ENCODE measurements at regions not wholly inside any gene's neighbourhood (a gene's known extent, or its start where the extent isn't known, plus 50 kb on each side); places are given as distances from the start of the nearest gene placed in this dataset.

GRCh38 chr1:37096523-37096922 is 62.2 kb upstream of the GRIK3 start:
- peak; percentile 77 for TF ChIP-seq CTCF (conservative IDR thresholded peaks at IDR 0.05)
- H3K4me1 ChIP-seq (ENCODE audit: insufficient read depth, low read length): no peaks in the 10 kb centered on the region
- H3K36me3 Mint-ChIP-seq (ENCODE audit: insufficient read depth in 1 of 3, low read depth in 3 of 3): no peaks in the 10 kb centered on the region
- no peak overlapping the region for H2BK15ac ChIP-seq (ENCODE audit: low read depth, low read length)
- no CpG with 5 or more reads among the region's 6 CpGs for whole genome bisulfite sequencing (ENCODE audit: extremely low coverage, insufficient read length, low lambda C conversion rate)
- H4K91ac ChIP-seq (ENCODE audit: insufficient read length, low read depth, low read length): no peak overlapping the region
- H3K18ac ChIP-seq (ENCODE audit: insufficient read length, low read depth, low read length): no peak overlapping the region
- no peaks in the 10 kb centered on the region for H4K20me1 ChIP-seq (ENCODE audit: control insufficient read depth, insufficient read depth, insufficient read length)
- H2BK120ac ChIP-seq (ENCODE audit: low read depth, low read length, poor library complexity, severe bottlenecking): no peak overlapping the region
- DNase-seq: peak; percentile 73
- no peak overlapping the region for H3K27ac ChIP-seq (ENCODE audit: insufficient read length, low read depth, low read length)
- H3K27me3 ChIP-seq (ENCODE audit: insufficient read depth, low read length): no peaks in the 10 kb centered on the region
- no peak overlapping the region for H4K8ac ChIP-seq (replicated peaks; ENCODE audit: insufficient read length, low read depth, low read length)
- no peaks in the 10 kb centered on the region for H3K9me3 ChIP-seq (ENCODE audit: control insufficient read depth, low read depth, low read length)
- no peak overlapping the region for H3K4me2 ChIP-seq (ENCODE audit: insufficient read depth, insufficient read length, low read length)
- no peaks in the 10 kb centered on the region for H3K9me3 Mint-ChIP-seq
- H2BK20ac ChIP-seq (ENCODE audit: low read depth, low read length, poor library complexity, severe bottlenecking): no peak overlapping the region
- no peak overlapping the region for H3K23ac ChIP-seq (ENCODE audit: insufficient read length, low read depth, low read length)
- no peak overlapping the region for H2BK5ac ChIP-seq (ENCODE audit: insufficient read length, low read length)
- H2BK12ac ChIP-seq (ENCODE audit: insufficient read length, low read depth, low read length): no peak overlapping the region
- no peaks in the 10 kb centered on the region for H3K79me2 ChIP-seq (ENCODE audit: insufficient read depth, low read length)
- H2AFZ ChIP-seq (ENCODE audit: low read length): no peak overlapping the region
- no peak overlapping the region for H4K5ac ChIP-seq (ENCODE audit: insufficient read length, low read depth, low read length)
- no peaks in the 10 kb centered on the region for H3K23me2 ChIP-seq (ENCODE audit: insufficient read length, low read depth, low read length, poor library complexity, severe bottlenecking)
- H3K79me1 ChIP-seq (ENCODE audit: insufficient read depth, low read depth, low read length, poor library complexity, severe bottlenecking): no peaks in the 10 kb centered on the region
- H3K56ac ChIP-seq (ENCODE audit: insufficient read length, low read depth, low read length): no peak overlapping the region
- H3K27me3 Mint-ChIP-seq (ENCODE audit: low read depth): peaks cover 7% of the 10 kb centered on the region
- no peak overlapping the region for H3K4me3 Mint-ChIP-seq
- H3K9ac ChIP-seq (ENCODE audit: extremely low read depth, insufficient read length, low read length): no peak overlapping the region
- no peak overlapping the region for H2AK5ac ChIP-seq (ENCODE audit: insufficient read length, low read length)
- no peak overlapping the region for H3K4ac ChIP-seq (ENCODE audit: low read depth, low read length)
- no peak overlapping the region for H3K27ac Mint-ChIP-seq
- no peak overlapping the region for H3K14ac ChIP-seq (ENCODE audit: insufficient read depth, low read length)
- peaks cover 20 to 26% of the 10 kb centered on the region in 2 experiments for H3K4me1 Mint-ChIP-seq
- H3T11ph ChIP-seq (ENCODE audit: low read length): no peak overlapping the region

Measured in H9 (cell line).